HCT116 (cell line): ENCODE measurements at regions not wholly inside any gene's neighbourhood (a gene's known extent, or its start where the extent isn't known, plus 50 kb on each side); places are given as distances from the start of the nearest gene placed in this dataset.

Experiments
- EZH2phosphoT487 ChIP-seq: fragments of 200-600 bp; IDR thresholded peaks from 2 replicates; pipeline ENCODE4 v1.6.1; 2018; ENCODE audit warnings: antibody characterized with exemption, borderline replicate concordance
- POLR2A ChIP-seq: IDR thresholded peaks from 2 replicates; pipeline ENCODE4 v1.7.0; 2011; ENCODE audit warnings: borderline replicate concordance; ENCODE audit not compliant: insufficient read depth, insufficient read length; ENCODE audit errors: extremely low read depth
- RAD21 ChIP-seq: IDR thresholded peaks from 2 replicates; pipeline ENCODE4 v1.6.1; 2012; ENCODE audit warnings: low read depth, mild to moderate bottlenecking
- SIN3A ChIP-seq: IDR thresholded peaks from 2 replicates; pipeline ENCODE4 v1.6.1; 2012; ENCODE audit warnings: low read depth
- TF ChIP-seq, protein P1 (sequence below): IDR thresholded peaks from 2 replicates; pipeline ENCODE4 v1.6.1; 2012

DNA sequence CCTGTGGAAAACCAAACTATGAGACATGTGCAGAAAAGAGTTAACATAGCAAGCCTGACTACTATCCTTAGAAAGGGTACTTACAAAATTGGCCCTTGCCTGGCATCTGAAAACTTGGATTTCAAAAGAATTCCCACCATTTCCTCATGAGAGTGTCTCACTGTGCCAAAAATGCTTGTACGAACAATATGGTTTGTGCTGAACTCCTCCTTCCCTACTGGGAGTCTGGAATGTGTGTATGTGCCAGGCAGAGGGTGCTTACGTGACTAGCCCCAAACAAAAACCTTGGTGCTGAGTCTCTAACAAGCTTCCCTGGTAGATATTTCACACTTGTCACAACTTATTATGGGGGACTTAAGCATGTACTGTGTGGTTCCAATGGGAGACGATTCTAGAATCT lies 81.7 kb upstream of the GIMD1 start:
- TF ChIP-seq EZH2phosphoT487 (no peak), POLR2A (no peak), RAD21 (no peak), SIN3A (no peak)
- TF ChIP-seq, protein P1, sequence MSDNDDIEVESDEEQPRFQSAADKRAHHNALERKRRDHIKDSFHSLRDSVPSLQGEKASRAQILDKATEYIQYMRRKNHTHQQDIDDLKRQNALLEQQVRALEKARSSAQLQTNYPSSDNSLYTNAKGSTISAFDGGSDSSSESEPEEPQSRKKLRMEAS: no peak
